ENCODE measurements at regions not wholly inside any gene's neighbourhood (a gene's known extent, or its start where the extent isn't known, plus 50 kb on each side); places are given as distances from the start of the nearest gene placed in this dataset.
"Not testable (repeated sequence)": the region's sequence is repeated elsewhere in the genome, so short reads cannot be mapped to it uniquely, and the experiment has no call there.

DNA sequence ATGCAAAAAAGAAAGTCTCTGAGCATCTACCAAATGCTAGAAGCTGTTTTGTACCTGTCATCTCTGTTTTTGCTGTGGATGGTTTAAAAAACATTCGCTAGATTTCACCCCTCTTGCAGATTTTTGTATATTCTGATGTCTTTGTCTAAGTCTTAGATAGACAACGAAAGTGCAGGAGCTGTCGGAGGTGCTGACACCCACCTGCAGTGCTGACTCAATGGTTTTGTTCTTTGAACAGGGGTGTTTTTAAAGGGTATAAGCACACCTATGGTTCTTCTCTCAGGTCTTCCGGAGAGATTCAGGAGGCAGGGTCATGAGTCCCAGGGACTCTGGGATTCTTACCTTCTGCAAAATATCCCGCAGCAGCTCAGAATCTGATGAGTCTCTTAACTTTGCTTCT is 231.7 kb upstream of the FRG2C start:
- not testable (repeated sequence) for TF ChIP-seq EP300, POLR2A (IDR thresholded peaks at IDR 0.05)
